SK-N-SH (cell line): ENCODE measurements at regions not wholly inside any gene's neighbourhood (a gene's known extent, or its start where the extent isn't known, plus 50 kb on each side); places are given as distances from the start of the nearest gene placed in this dataset.

Source experiments
- CTCF ChIA-PET: fragments of 300-600, 350-600 bp; formaldehyde crosslinking; extraction: SDS; loops from one replicate; lab custom pipeline; 2021; lab: Yijun Ruan, JAX
- POLR2A ChIA-PET: fragments of 350-600 bp; sonication (Branson Sonifier 250); formaldehyde crosslinking; extraction: SDS; loops from one replicate; lab custom pipeline; 2020; ENCODE audit warnings: antibody characterized with exemption, inconsistent platforms; lab: Yijun Ruan, JAX
- DNase-seq: peaks from one replicate; pipeline ENCODE4 v3.0.0; 2012
- H2AFZ ChIP-seq: fragments of 200-600 bp; sonication (generic); 2 replicates; pipeline ENCODE4 v1.8.1; 2016; ENCODE audit warnings: antibody characterized with exemption, mild to moderate bottlenecking, low read depth
- H3F3A ChIP-seq: fragments of 200-600 bp; sonication (generic); replicated peaks from 2 replicates; pipeline ENCODE3; 2016; ENCODE audit warnings: antibody characterized with exemption, mild to moderate bottlenecking; ENCODE audit not compliant: insufficient read depth
- H3K27ac ChIP-seq, 2 experiments: fragments of 200-500 bp in 1 of 2; fragments of 200-600 bp in 1 of 2; sonication (Bioruptor generic) in 1 of 2; sonication (generic), shearing (Covaris generic) in 1 of 2; 2 replicates each; pipeline versions ENCODE4 v1.5.1 to v1.6.1; 2014 to 2016; ENCODE audit warnings: low read depth in 2 of 2, inconsistent platforms in 1 of 2, low read length in 1 of 2, mild to moderate bottlenecking in 1 of 2, mixed read lengths in 1 of 2
- H3K27me3 ChIP-seq: fragments of 200-600 bp; sonication (generic), shearing (Covaris generic); 2 replicates; pipeline ENCODE4 v1.6.1; 2016; ENCODE audit warnings: mixed run types; ENCODE audit not compliant: insufficient read depth
- H3K36me3 ChIP-seq, 2 experiments: fragments of 200-500 bp in 1 of 2; fragments of 200-600 bp in 1 of 2; sonication (Bioruptor generic) in 1 of 2; sonication (generic) in 1 of 2; replicated peaks in 1 of 2; 2 replicates each; pipeline versions ENCODE3 to v1.5.1; 2014 to 2016; ENCODE audit warnings: low read length in 1 of 2, mild to moderate bottlenecking in 1 of 2; ENCODE audit not compliant: insufficient read depth in 2 of 2, control insufficient read depth in 1 of 2
- H3K4me1 ChIP-seq, 2 experiments: fragments of 200-500 bp in 1 of 2; fragments of 200-600 bp in 1 of 2; sonication (Bioruptor generic) in 1 of 2; sonication (generic), shearing (Covaris generic) in 1 of 2; 2 replicates each; pipeline versions ENCODE4 v1.5.1 to v1.6.1; 2014 to 2016; ENCODE audit warnings: low read depth in 1 of 2, low read length in 1 of 2, mixed run types in 1 of 2; ENCODE audit not compliant: insufficient read depth in 2 of 2, control insufficient read depth in 1 of 2
- H3K4me2 ChIP-seq: fragments of 200-600 bp; sonication (generic), shearing (Covaris generic); 2 replicates; pipeline ENCODE4 v1.6.1; 2017; ENCODE audit warnings: mixed run types
- H3K4me3 ChIP-seq, 2 experiments: fragments of 200-500 bp in 1 of 2; fragments of 200-600 bp in 1 of 2; sonication (Bioruptor generic) in 1 of 2; sonication (generic), shearing (Covaris generic) in 1 of 2; 2 replicates each; pipeline versions ENCODE4 v1.5.1 to v1.8.1; 2014 to 2016; ENCODE audit warnings: low read depth in 2 of 2, inconsistent platforms in 1 of 2, low read length in 1 of 2, mild to moderate bottlenecking in 1 of 2, mixed read lengths in 1 of 2, moderate library complexity in 1 of 2
- H3K79me2 ChIP-seq: fragments of 200-600 bp; sonication (generic); 2 replicates; pipeline ENCODE4 v1.8.1; 2017; ENCODE audit warnings: mild to moderate bottlenecking; ENCODE audit not compliant: insufficient read depth
- H3K9ac ChIP-seq: fragments of 200-600 bp; sonication (generic); 2 replicates; pipeline ENCODE4 v1.6.1; 2017; ENCODE audit warnings: mixed run types
- H3K9me2 ChIP-seq: fragments of 200-600 bp; sonication (generic); 2 replicates; pipeline ENCODE4 v1.6.1; 2017; ENCODE audit warnings: mixed run types
- H3K9me3 ChIP-seq: fragments of 200-600 bp; sonication (generic); 2 replicates; pipeline ENCODE4 v1.6.1; 2017; ENCODE audit warnings: mixed run types, mild to moderate bottlenecking, moderate library complexity
- H4K20me1 ChIP-seq: fragments of 200-600 bp; sonication (generic); 2 replicates; pipeline ENCODE4 v1.6.1; 2017; ENCODE audit warnings: mild to moderate bottlenecking, mixed run types; ENCODE audit not compliant: insufficient read depth
- EP300 ChIP-seq, 2 experiments: IDR thresholded peaks; 2 replicates each; pipeline versions ENCODE4 v1.4.0 to v1.6.1; 2012; ENCODE audit warnings: borderline replicate concordance in 1 of 2, low read depth in 1 of 2, low read length in 1 of 2
- EZH2phosphoT487 ChIP-seq: fragments of 200-600 bp; sonication (generic); IDR thresholded peaks from 2 replicates; pipeline ENCODE4 v1.6.1; 2017; ENCODE audit warnings: low read depth, mixed run types, mild to moderate bottlenecking, antibody characterized with exemption, moderate library complexity, borderline replicate concordance
- FOSL2 ChIP-seq: IDR thresholded peaks from 2 replicates; pipeline ENCODE4 v1.4.0; 2012; ENCODE audit warnings: low read depth, mild to moderate bottlenecking, moderate library complexity, borderline replicate concordance
- GABPA ChIP-seq: IDR thresholded peaks from 2 replicates; pipeline ENCODE4 v1.4.0; 2012; ENCODE audit warnings: low read depth, mild to moderate bottlenecking
- IRF3 ChIP-seq: fragments of 150-350 bp; IDR thresholded peaks from 2 replicates; pipeline ENCODE4 v1.6.1; 2016; ENCODE audit warnings: mild to moderate bottlenecking, low read depth, low read length
- JUND ChIP-seq: IDR thresholded peaks from 2 replicates; pipeline ENCODE4 v1.4.0; 2012
- MEF2A ChIP-seq: IDR thresholded peaks from 2 replicates; pipeline ENCODE4 v1.4.0; 2012; ENCODE audit warnings: low read depth, borderline replicate concordance
- MXI1 ChIP-seq: IDR thresholded peaks from 2 replicates; pipeline ENCODE4 v1.6.1; 2012; ENCODE audit warnings: mild to moderate bottlenecking, low read depth, low read length, improper control_type of control experiment
- NRF1 ChIP-seq: IDR thresholded peaks from 2 replicates; pipeline ENCODE4 v1.6.1; 2012; ENCODE audit warnings: low read depth, mild to moderate bottlenecking, low read length
- RAD21 ChIP-seq: IDR thresholded peaks from 2 replicates; pipeline ENCODE4 v1.6.1; 2012; ENCODE audit warnings: mild to moderate bottlenecking, low read length
- RCOR1 ChIP-seq: fragments of 150-350 bp; IDR thresholded peaks from 2 replicates; pipeline ENCODE4 v1.6.1; 2017; ENCODE audit warnings: antibody characterized with exemption, low read length
- RXRA ChIP-seq: IDR thresholded peaks from 2 replicates; pipeline ENCODE4 v1.4.0; 2012; ENCODE audit warnings: low read depth, mild to moderate bottlenecking, borderline replicate concordance
- SIN3A ChIP-seq: IDR thresholded peaks from 2 replicates; pipeline ENCODE4 v1.6.1; 2012; ENCODE audit warnings: low read depth, mild to moderate bottlenecking, low read length, moderate library complexity, borderline replicate concordance
- SMC3 ChIP-seq: IDR thresholded peaks from 2 replicates; pipeline ENCODE4 v1.6.1; 2012; ENCODE audit warnings: low read depth, low read length, improper control_type of control experiment
- TAF1 ChIP-seq: IDR thresholded peaks from 2 replicates; pipeline ENCODE4 v1.6.1; 2012; ENCODE audit warnings: low read depth, mild to moderate bottlenecking, low read length, moderate library complexity, borderline replicate concordance
- TCF12 ChIP-seq: IDR thresholded peaks from 2 replicates; pipeline ENCODE4 v1.4.0; 2012
- YY1 ChIP-seq: IDR thresholded peaks from 2 replicates; pipeline ENCODE4 v1.4.0; 2012; ENCODE audit warnings: low read depth, mild to moderate bottlenecking
- ZBTB33 ChIP-seq: IDR thresholded peaks from 2 replicates; pipeline ENCODE4 v1.4.0; 2012; ENCODE audit warnings: low read depth, borderline replicate concordance
- WGBS: methylation state at CpG from one replicate; pipeline ENCODE4 v1.1.6; 2017; ENCODE audit warnings: low lambda C conversion rate; 5-methylcytosine and 5-hydroxymethylcytosine counted together
- TF ChIP-seq, protein P1 (sequence below): IDR thresholded peaks from 2 replicates; pipeline ENCODE4 v1.4.0; 2012; ENCODE audit warnings: low read depth

GRCh38 chrX:18036394-18036793 is 175.3 kb upstream of the RAI2 start:
- Histone ChIP-seq H3K9ac (no peak overlapping the region), H3K27me3 (no peaks in the 10 kb centered on the region), H3K36me3 (no peaks in the 10 kb centered on the region), H3K9me2 (no peaks in the 10 kb centered on the region), H3K4me2 (no peak overlapping the region), H3K4me1 (no peaks in the 10 kb centered on the region), H3F3A (no peaks in the 10 kb centered on the region), H3K27ac (no peak overlapping the region), H2AFZ (no peak overlapping the region), H4K20me1 (no peaks in the 10 kb centered on the region), H3K4me3 (no peak overlapping the region), H3K79me2 (no peaks in the 10 kb centered on the region), H3K9me3 (no peaks in the 10 kb centered on the region)
- DNase-seq, result no peak
- CTCF ChIA-PET, result no interaction called here
- TF ChIP-seq JUND (no peak), SIN3A (no peak), NRF1 (no peak), EP300 (IDR thresholded peaks at IDR 0.05; ENCODE audit: borderline replicate concordance in 1 of 2, low read depth in 1 of 2, low read length in 1 of 2) (no peak), MEF2A (no peak), MXI1 (no peak), ZBTB33 (no peak), YY1 (no peak), TCF12 (no peak), EZH2phosphoT487 (no peak), GABPA (no peak), RAD21 (no peak), RCOR1 (no peak), TAF1 (no peak), SMC3 (no peak), IRF3 (no peak)
- TF ChIP-seq, protein P1, sequence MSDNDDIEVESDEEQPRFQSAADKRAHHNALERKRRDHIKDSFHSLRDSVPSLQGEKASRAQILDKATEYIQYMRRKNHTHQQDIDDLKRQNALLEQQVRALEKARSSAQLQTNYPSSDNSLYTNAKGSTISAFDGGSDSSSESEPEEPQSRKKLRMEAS, result no peak
- 0% methylated on average over 2 of the region's 2 CpGs for WGBS
- POLR2A ChIA-PET, result no interaction called here

- 23% methylated on average over 2 of the region's 2 CpGs for WGBS
- Histone ChIP-seq H3K27ac (no peak overlapping the region), H3K36me3 (no peaks in the 10 kb centered on the region), H3K9ac (no peak overlapping the region), H3K27me3 (no peaks in the 10 kb centered on the region), H3F3A (no peaks in the 10 kb centered on the region), H3K9me3 (no peaks in the 10 kb centered on the region), H3K4me2 (no peak overlapping the region), H3K4me1 (no peaks in the 10 kb centered on the region), H4K20me1 (no peaks in the 10 kb centered on the region), H3K4me3 (no peak overlapping the region), H3K79me2 (no peaks in the 10 kb centered on the region), H2AFZ (no peak overlapping the region), H3K9me2 (no peaks in the 10 kb centered on the region)
- no peak for DNase-seq
- ChIA-PET POLR2A (no interaction called here), CTCF (no interaction called here)
- TF ChIP-seq FOSL2, result no peak
- TF ChIP-seq RAD21, result no peak
- TF ChIP-seq RXRA, result no peak
Measured at GRCh38 chrX:18034945-18035344, 173.8 kb upstream of the RAI2 start.
